ENCODE measurements at regions not wholly inside any gene's neighbourhood (a gene's known extent, or its start where the extent isn't known, plus 50 kb on each side); places are given as distances from the start of the nearest gene placed in this dataset.

- FAIRE-seq (no peak), ATAC-seq (no peak), DNase-seq (no peak)
- H3K36me3 ChIP-seq, result no peaks in the 10 kb centered on the region
- no peaks in the 10 kb centered on the region for H3K27me3 ChIP-seq
- H3K27ac ChIP-seq, result no peak overlapping the region
- H3K4me3 ChIP-seq, result no peak overlapping the region
- WGBS, 2 donors, result 96% methylated on average over 1 of the region's 1 CpG
- intact Hi-C loops (cut with DNase I), result no loop called here
- H3K4me1 ChIP-seq, result no peaks in the 10 kb centered on the region
- TF ChIP-seq, protein P1, sequence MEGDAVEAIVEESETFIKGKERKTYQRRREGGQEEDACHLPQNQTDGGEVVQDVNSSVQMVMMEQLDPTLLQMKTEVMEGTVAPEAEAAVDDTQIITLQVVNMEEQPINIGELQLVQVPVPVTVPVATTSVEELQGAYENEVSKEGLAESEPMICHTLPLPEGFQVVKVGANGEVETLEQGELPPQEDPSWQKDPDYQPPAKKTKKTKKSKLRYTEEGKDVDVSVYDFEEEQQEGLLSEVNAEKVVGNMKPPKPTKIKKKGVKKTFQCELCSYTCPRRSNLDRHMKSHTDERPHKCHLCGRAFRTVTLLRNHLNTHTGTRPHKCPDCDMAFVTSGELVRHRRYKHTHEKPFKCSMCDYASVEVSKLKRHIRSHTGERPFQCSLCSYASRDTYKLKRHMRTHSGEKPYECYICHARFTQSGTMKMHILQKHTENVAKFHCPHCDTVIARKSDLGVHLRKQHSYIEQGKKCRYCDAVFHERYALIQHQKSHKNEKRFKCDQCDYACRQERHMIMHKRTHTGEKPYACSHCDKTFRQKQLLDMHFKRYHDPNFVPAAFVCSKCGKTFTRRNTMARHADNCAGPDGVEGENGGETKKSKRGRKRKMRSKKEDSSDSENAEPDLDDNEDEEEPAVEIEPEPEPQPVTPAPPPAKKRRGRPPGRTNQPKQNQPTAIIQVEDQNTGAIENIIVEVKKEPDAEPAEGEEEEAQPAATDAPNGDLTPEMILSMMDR (IDR thresholded peaks at IDR 0.05), result no peak
- H3K9me3 ChIP-seq, result no peaks in the 10 kb centered on the region
Observed at GRCh38 chr5:63553073-63553472, 409.2 kb downstream of the HTR1A start.

- TF ChIP-seq, protein P1 (IDR thresholded peaks at IDR 0.05), result no peak
- H3K36me3 ChIP-seq, result no peaks in the 10 kb centered on the region
- intact Hi-C loops (cut with DNase I), result no loop called here
- no peaks in the 10 kb centered on the region for H3K4me1 ChIP-seq
- H3K4me3 ChIP-seq, result no peak overlapping the region
- H3K27ac ChIP-seq, result no peak overlapping the region
- no peaks in the 10 kb centered on the region for H3K27me3 ChIP-seq
- H3K9me3 ChIP-seq, result peaks cover 0 to 3% (median 0%) of the 10 kb centered on the region in 4 donors
- ATAC-seq, result no peak
- DNase-seq, result no peak
- FAIRE-seq, result no peak
Observed at GRCh38 chr5:63535840-63536602, 426.2 kb downstream of the HTR1A start.

- no peak for FAIRE-seq
- no peak overlapping the region for H3K4me3 ChIP-seq
- TF ChIP-seq, protein P1 (IDR thresholded peaks at IDR 0.05), result no peak
- intact Hi-C loops (cut with DNase I), result no loop called here
- H3K36me3 ChIP-seq, result no peaks in the 10 kb centered on the region
- no peak for ATAC-seq
- no peaks in the 10 kb centered on the region for H3K9me3 ChIP-seq
- no peak for DNase-seq
- no peak overlapping the region for H3K27ac ChIP-seq
- H3K27me3 ChIP-seq, result no peaks in the 10 kb centered on the region
- H3K4me1 ChIP-seq, result no peaks in the 10 kb centered on the region
- WGBS, 2 donors, result 47 to 54% methylated on average over 1 of the region's 1 CpG
Observed at GRCh38 chr5:63524281-63524680, 438.0 kb downstream of the HTR1A start.

DNA sequence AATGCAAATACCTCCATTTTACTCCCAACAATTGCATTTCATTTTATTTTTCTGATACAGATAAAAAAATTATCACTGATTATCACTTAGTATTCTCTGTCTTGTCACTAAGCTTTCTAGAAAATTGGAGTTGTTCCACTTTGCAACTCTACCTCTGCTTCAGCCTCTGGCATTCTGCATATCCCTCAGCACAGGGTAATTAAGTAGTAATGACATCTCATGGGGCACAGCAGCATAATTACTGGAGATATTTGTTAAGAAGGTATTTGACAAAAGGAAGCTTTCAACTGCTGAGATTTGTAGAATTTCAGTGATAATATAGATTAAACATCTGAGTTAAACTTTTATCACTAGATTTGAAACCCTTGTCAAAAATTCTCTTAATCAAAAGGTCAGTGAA lies 446.2 kb downstream of the HTR1A start:
- intact Hi-C loops (cut with DNase I), result no loop called here
- Histone ChIP-seq H3K36me3 (no peaks in the 10 kb centered on the region), H3K27me3 (no peaks in the 10 kb centered on the region), H3K27ac (no peak overlapping the region), H3K4me1 (no peaks in the 10 kb centered on the region), H3K4me3 (no peak overlapping the region), H3K9me3 (no peaks in the 10 kb centered on the region)
- no peak for ATAC-seq
- TF ChIP-seq, protein P1 (IDR thresholded peaks at IDR 0.05), result no peak
- no peak for DNase-seq
- no peak for FAIRE-seq

- H3K4me3 ChIP-seq, result no peak overlapping the region
- TF ChIP-seq, protein P1 (IDR thresholded peaks at IDR 0.05), result no peak
- ATAC-seq (no peak), FAIRE-seq (no peak), DNase-seq (no peak)
- H3K4me1 ChIP-seq, result no peaks in the 10 kb centered on the region
- intact Hi-C loops (cut with DNase I), result no loop called here
- H3K36me3 ChIP-seq, result no peaks in the 10 kb centered on the region
- H3K27me3 ChIP-seq, result no peaks in the 10 kb centered on the region
- WGBS, 2 donors, result 27 to 28% methylated on average over 3 of the region's 3 CpGs
- no peak overlapping the region for H3K27ac ChIP-seq
- H3K9me3 ChIP-seq, result no peaks in the 10 kb centered on the region
Observed at GRCh38 chr5:63500242-63500641, 462.0 kb downstream of the HTR1A start.

All from pancreas (tissue), 10 donors.